GM18951 (cell line): ENCODE measurements at regions not wholly inside any gene's neighbourhood (a gene's known extent, or its start where the extent isn't known, plus 50 kb on each side); places are given as distances from the start of the nearest gene placed in this dataset.

ENCODE experiments used
- POLR2A ChIP-seq: IDR thresholded peaks from 4 replicates; pipeline ENCODE4 v1.6.1; 2011; ENCODE audit warnings: mild to moderate bottlenecking; ENCODE audit not compliant: insufficient read length, insufficient read depth; ENCODE audit errors: extremely low read depth
- in situ Hi-C: fragments of 300-500 bp; cut with MboI; formaldehyde crosslinking; loops from one replicate; pipeline ENCODE4 v1.12.0; 2022; ENCODE audit warnings: low sequenced_read_pairs, mixed read lengths, inconsistent platforms; ENCODE audit not compliant: unreplicated experiment

- in situ Hi-C loops = no loop called here
Observed at GRCh38 chr7:21066221-21066620, 279.5 kb upstream of the SP8 start.

GRCh38 chr7:21067216-21067615 lies 280.5 kb upstream of the SP8 start:
- TF ChIP-seq POLR2A = no peak
- in situ Hi-C loops = no loop called here

More at GRCh38 chr7:21066221-21066620, 279.5 kb upstream of the SP8 start:
- no peak for TF ChIP-seq POLR2A

- in situ Hi-C loops = no loop called here
- TF ChIP-seq POLR2A = no peak
Observed at GRCh38 chr7:21070571-21071090, 283.9 kb upstream of the SP8 start.

DNA sequence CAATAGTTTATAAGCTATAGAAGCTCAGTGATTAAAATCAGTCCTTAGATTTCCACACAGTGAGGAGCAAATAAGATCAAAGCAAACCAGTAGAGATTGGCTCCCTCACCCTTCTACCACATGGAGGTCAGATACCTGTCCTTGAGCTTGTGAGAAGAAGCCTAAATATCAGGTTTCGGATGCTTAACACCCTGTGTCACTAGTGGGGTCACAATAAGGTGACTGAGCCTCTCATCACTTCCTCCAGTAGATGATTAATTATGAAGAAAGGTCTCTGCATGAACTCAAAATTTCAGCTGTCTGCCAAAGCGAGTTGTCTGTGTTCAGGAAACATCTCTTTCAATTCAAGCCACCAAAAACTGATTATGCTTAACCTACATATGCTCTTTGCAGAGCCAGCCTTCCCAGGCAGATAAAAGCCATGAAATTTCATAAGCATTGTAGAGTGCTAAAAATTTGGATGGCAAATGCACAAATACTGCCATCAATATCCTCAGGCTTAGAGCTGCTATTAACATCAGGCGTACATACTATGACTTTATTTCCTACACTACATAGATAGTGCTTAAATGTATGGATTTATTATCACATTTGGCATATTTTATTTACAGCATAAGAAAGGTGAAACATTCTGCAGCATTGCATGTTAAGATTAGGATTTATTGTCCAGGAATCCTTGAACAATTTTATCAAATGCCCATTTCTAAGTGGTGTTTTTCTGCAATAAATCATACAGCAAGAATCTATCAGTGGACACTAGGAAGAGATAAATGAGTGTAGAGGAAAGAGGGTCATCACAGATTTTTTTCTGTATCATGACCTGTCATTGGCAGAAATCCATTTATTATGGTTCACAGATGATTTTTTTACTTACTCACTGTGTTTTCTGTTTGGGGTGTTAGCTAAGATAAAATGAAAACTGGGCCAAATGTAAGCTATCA lies 285.1 kb upstream of the SP8 start:
- no peak for TF ChIP-seq POLR2A

DNA sequence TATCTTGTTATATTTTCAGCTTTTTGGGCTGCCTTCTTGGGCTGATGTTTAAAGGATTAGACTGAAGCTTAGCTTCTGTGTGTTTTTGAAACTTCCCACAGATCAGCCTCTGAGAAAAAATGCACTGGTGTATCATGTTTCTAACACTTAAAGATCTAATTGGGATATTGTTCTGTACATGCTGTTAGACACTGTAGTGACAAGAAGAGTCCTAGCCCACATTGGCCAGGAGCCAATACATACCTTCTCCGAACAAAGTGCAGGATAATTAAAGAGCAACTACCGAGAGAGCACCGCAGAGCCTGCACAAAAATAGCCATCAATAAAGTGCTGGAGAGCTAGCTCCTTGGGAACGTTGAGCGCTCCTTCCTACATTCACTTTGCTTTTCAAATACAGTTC lies 289.4 kb upstream of the SP8 start:
- no peak for TF ChIP-seq POLR2A
- in situ Hi-C loops = no loop called here

More for the DNA sequence above, 285.1 kb upstream of the SP8 start:
- in situ Hi-C loops = no loop called here

GRCh38 chr7:21076574-21076973 lies 289.9 kb upstream of the SP8 start:
- in situ Hi-C loops = no loop called here
- no peak for TF ChIP-seq POLR2A

DNA sequence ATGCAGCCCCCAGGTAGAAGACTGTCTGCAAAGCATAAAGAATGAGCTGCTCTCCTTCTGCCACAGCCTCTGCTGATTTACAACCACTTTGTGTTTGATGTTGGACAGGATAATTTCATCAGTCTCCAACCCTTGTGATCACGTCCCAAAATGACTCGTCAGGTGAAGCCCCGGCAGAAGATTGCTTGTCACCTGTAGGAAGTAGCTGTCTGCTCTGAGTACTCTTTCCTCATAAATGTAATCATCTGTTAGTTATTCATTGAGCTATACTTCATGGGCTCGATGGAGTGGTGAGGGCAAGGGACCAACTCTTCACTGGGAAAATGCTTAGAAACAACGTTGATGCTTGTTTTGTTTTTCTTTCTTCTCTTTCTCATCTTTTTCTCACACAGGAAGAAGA lies 290.9 kb upstream of the SP8 start:
- in situ Hi-C loops = no loop called here
- TF ChIP-seq POLR2A = no peak

DNA sequence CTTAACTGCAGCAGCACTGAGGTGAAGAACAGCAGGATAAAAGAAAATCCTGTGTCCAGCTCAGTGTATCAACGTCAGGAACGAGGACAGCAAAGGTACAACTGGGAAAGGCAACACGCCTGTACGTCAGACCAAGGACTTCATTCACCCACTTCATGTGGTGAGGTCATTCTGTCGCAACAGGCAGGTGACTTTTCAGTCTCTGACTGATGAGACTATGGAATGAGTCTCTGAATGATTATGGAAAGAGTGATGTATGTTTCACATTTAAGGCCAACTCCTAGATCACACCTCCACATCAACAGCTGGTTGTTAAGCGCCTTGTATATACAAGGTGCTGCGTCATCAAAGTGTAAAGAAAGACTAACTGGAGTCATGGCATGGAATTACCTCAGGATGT lies 297.6 kb upstream of the SP8 start:
- TF ChIP-seq POLR2A = no peak
- in situ Hi-C loops = no loop called here

- TF ChIP-seq POLR2A = no peak
- in situ Hi-C loops = no loop called here
Observed at GRCh38 chr7:21086688-21087087, 300.0 kb upstream of the SP8 start.

GRCh38 chr7:21089653-21090052 lies 303.0 kb upstream of the SP8 start:
- TF ChIP-seq POLR2A = no peak
- in situ Hi-C loops = no loop called here

DNA sequence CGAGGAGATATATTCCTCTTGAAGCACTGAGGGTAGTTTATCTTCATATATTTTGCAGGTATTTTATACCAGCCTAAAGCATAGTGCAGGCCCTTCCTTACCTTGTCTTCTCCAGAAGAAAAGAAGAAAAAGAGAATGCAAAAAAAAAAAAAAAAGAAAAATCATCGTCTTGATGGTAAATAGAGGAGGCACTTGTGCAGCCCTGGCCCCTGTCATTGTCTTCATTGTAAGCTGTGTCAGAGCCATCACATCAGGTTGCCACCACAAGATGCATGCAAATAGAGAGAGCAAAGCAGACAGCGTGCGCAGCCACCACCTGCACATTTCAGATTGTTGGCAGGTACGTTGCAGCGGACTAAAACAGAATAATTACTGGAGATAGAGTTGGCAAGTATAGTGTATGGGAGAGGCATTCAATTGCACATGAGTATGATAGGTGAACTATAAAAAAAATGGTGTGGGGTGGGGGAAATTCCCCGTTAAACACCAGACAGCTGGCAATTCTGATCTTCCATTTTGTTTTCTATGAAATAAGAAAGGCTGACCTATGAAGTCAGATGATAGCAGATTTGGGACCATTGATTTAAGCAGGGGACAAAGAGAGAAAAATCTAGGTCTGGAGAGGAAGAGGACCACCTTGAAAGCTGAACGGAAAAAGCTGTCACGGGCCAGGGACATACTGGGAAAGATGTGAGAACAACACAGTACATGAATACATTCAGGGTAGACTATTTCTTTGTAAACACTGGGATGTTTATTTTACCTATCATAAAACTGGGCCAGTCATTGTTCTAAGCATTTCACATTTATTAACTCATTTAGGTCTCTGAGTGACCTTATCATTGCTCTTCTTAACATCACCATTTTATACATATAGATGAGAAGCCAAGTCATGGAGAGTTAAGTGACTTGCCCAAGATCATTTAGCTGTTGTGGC lies 306.3 kb upstream of the SP8 start:
- in situ Hi-C loops = no loop called here

GRCh38 chr7:21094589-21094988 lies 307.9 kb upstream of the SP8 start:
- no peak for TF ChIP-seq POLR2A
- in situ Hi-C loops = no loop called here

More for the DNA sequence above, 306.3 kb upstream of the SP8 start:
- TF ChIP-seq POLR2A = no peak

DNA sequence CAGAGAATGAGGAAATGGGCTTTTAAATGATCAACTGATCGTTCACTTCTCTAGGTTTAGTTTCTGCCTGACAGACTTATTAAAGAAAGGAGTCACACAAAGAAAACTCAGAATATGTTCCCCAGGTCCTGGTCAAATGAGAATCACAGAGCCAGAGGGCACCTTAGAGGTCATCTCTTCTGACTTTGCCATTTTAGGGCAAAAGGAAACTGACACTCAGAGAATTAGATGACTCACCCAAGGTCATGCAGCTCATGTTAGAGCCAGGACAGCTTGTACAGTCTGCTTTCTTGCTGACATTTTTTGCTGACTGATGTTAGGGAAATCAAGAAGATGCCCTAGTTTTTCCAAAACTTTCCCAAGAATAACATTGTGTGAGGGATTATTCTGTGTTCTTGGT lies 312.7 kb upstream of the SP8 start:
- in situ Hi-C loops = no loop called here

More for the DNA sequence above, 312.7 kb upstream of the SP8 start:
- no peak for TF ChIP-seq POLR2A
